HG03521 (cell line): ENCODE measurements at regions not wholly inside any gene's neighbourhood (a gene's known extent, or its start where the extent isn't known, plus 50 kb on each side); places are given as distances from the start of the nearest gene placed in this dataset.
"Not testable (repeated sequence)": the region's sequence is repeated elsewhere in the genome, so short reads cannot be mapped to it uniquely, and the experiment has no call there.

Experiments used
- ATAC-seq: cut with Tn5 transposase; IDR thresholded peaks from one replicate; pipeline ENCODE4 v1.9.1; 2021; ENCODE audit warnings: mild to moderate bottlenecking, moderate library complexity; ENCODE audit not compliant: unreplicated experiment

GRCh38 chr1:242662886-242663285, 138.4 kb upstream of the PLD5 start:
- ATAC-seq: no peak

DNA sequence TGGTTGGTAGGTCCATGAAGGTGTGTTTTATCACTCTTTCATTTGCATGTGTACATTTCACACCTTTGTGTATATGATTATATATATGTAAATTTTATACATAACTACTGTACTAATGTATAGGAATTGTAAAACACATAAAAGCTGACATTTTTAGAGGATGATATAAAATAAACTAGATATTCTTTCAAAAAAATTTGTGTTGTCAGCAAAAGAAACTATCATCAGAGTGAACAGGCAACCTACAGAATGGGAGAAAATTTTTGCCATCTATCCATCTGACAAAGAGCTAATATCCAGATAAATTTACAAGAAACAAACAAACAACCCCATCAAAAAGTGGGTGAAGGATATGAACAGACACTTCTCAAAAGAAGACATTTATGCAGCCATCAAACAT, 129.3 kb upstream of the PLD5 start:
- ATAC-seq: not testable (repeated sequence)

DNA sequence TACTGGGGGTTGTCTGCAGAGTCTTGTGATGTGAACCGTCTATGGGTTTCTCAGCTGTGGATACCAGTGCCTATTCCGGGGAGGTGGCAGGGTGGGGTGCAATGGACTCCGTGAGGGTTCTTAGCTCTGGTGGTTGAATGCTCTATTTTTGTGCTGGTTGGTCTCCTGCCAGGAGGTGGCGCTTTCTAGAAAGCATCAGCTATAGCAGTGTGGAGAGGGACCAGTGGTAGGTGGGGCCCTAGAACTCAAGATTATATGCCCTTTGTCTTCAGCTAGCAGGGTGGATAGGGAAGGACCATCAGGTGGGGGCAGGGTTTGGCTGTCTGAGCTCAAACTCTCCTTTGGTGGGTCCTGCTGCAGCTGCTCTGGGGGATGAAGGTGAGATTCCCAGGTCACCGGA, 127.3 kb upstream of the PLD5 start:
- ATAC-seq: no peak

DNA sequence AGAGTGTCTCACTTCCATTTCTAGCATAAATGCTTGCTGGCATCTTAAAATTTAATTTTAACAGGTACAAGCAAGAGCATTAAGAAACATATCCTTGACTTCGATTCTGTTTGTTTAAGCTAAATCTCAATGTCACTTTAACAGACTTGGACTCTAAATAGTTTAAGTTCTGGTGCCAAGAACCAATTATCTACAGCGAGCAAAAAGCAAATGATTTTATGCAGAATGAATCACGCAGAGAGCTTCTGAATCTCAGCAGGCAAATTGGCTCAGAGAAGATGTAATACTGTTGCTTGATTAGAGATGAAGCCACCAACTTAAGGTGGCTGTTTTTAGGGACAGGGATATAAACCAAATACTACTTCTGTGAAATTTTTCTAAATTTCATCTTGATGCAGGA, 117.0 kb upstream of the PLD5 start:
- no peak for ATAC-seq

- no peak for ATAC-seq
Measured at GRCh38 chr1:242639104-242639503, 114.6 kb upstream of the PLD5 start.

DNA sequence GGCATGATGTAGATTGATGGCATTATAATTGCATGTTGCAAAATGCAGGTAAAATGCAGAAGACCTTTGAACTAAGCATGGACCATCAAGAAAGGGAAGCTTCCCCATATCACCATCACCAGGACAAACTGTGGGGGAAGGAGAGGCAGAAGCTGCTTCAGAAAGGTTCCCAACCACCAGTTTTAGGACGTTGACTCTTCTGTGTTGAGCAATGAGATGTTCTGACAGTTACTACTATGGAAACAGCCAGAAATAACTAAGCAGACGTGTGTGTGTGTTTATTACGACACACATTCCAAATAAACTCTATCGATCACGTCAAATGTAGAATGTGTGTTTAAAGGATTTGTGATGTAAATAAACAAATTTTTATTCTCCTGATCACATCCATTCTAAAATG, 110.2 kb upstream of the PLD5 start:
- ATAC-seq: no peak

DNA sequence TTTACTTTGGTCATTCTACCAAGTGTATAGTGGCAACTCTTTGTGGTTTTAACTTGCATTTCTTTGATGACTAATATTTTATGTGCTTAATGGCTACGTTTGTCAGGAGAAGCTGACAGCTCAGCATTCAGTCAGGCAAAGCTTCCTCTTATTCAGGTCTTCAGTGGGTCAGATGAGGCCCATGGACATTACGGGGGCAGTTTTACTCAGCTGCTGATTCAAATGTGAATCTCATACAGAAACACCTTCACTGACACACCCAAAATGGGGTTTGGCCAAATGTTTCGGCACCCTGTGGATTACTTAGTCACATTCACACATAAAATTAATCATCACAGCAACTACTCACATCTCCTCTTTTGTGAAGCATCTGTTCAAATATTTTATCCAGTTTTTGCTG, 104.9 kb upstream of the PLD5 start:
- no peak for ATAC-seq

- ATAC-seq: no peak
Measured at GRCh38 chr1:242623756-242624155, 99.3 kb upstream of the PLD5 start.

DNA sequence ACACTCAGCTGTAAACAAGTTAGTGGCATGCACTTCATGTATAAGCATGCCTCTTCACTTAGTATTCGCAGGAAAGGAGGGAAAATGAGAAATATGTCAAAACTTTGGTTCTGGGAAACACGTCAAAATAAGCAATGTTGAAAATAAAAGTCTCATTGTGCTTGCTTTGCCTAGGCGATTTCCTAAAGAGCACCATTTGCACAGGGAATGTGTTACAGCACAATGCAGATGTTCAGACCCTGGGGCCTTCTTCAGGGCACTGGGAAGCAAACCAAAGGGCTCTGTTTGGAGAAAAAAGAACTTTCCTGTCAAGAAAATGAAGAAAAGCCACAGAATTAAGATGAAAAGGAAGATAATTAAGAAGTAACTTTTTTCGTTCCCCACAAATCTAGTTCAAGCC, 98.6 kb upstream of the PLD5 start:
- ATAC-seq: no peak

- ATAC-seq: no peak
Measured at GRCh38 chr1:242613266-242613815, 88.8 kb upstream of the PLD5 start.

DNA sequence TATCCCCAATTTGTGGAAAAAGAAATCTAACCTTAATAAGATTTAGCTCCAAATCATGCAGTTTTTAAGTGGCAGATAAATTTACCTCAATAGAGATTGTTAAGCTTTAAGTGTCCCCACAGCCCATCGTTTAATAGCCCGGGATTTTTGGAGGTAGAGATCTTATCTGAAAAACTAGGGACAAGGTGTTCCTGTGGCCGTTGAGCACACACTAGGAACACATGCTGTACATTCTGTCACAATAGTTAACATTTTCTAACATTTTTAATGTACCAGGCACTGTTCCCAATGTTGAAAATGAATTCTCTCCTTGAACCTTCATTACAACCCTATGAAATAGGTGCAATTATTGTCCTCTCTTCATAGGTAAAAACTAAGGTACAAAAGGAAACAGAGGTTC, 85.7 kb upstream of the PLD5 start:
- ATAC-seq: no peak

GRCh38 chr1:242605521-242605920, 81.0 kb upstream of the PLD5 start:
- no peak for ATAC-seq

GRCh38 chr1:242602001-242602400, 77.5 kb upstream of the PLD5 start:
- ATAC-seq: no peak

DNA sequence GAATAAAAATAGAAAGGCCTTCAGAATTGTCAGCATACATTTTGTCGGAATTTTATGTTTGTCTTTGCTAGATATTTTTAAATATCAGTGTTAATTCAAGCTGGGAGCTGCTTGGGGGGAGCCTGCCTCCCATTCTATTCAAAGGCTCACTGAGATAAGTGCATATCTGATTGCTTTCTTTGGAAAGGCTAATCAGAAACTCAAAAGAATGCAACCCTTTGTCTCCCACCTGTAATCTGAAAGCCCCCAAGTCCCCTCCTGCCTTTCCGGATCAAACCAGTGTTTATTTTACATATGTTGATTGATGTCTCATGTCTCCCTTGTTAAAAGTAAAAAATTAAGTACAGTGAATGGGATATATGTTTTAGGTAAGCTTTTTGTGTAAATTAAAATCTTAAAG, 69.3 kb upstream of the PLD5 start:
- not testable (repeated sequence) for ATAC-seq

GRCh38 chr1:242586360-242586680, 61.8 kb upstream of the PLD5 start:
- no peak for ATAC-seq

DNA sequence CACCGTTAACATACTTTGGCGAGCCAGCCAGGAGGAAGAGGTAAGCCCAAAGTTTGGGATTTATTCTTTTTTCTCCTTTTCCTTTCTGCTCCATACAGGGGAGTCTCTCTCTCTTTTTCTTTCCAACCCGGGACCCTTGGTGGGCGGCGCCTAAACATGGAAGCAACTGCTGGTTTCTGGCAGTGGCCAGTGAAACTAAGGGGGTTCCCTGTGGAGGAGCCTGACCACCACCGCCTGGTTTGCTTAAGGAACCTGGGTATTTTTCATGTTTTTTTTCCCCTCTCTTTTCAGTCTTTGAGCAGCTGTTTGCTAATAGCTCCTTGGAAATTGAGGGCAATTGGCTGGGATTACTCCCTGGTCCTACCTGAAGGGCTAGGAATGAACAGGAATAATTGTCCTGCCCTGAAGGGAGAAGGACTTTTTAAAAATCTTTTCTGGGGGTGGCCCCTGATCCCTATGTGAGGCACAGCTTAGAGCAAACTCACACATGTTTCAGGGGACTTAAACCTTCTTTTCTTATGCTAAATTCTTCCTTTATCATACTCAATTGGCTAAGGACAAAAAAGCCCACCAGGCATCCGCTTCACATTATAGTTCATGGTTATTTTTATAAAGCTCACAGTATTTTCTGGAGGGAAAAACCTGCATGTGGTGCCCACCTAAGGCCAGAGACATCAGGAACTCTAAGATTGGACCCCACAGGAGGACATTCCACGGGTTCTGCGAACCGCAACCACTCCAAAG, 61.3 kb upstream of the PLD5 start:
- no peak for ATAC-seq

- ATAC-seq: no peak
Measured at GRCh38 chr1:242582669-242583068, 58.2 kb upstream of the PLD5 start.

DNA sequence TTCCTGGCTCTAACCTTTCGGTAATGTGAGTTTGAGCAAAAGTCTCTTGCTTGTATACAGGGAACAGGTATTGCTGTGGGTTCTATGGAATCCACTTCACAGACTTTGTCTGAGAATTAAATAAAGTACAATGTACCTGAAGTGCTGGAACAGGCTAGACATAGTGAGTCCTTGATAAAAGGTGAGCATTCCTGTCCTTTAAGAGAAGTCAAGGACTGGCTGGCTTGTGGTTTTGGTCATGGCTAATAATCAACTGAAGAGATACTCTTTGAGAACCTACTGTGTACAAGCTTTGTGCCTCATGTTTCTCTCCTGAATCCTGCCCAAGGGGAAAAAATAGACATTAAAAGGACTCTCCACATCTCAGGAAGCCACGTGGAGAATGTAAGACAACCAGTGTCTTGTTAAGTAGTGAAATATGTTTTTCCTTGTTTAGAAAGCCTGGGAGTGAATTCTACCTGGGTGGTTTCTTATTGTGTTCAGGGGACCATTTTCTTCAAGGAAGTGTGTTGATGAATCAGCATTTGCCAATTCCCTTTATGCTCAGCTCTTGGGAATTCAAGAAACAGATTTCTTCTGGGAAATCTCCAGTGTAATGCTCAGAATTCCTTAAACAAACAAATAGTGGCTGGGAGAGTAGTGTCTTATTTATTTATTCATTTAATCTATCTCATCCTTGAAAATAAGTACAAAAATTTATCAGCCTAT, 55.2 kb upstream of the PLD5 start:
- ATAC-seq: no peak
